ENCODE measurements at regions not wholly inside any gene's neighbourhood (a gene's known extent, or its start where the extent isn't known, plus 50 kb on each side); places are given as distances from the start of the nearest gene placed in this dataset.
"Not testable (repeated sequence)": the region's sequence is repeated elsewhere in the genome, so short reads cannot be mapped to it uniquely, and the experiment has no call there.

DNA sequence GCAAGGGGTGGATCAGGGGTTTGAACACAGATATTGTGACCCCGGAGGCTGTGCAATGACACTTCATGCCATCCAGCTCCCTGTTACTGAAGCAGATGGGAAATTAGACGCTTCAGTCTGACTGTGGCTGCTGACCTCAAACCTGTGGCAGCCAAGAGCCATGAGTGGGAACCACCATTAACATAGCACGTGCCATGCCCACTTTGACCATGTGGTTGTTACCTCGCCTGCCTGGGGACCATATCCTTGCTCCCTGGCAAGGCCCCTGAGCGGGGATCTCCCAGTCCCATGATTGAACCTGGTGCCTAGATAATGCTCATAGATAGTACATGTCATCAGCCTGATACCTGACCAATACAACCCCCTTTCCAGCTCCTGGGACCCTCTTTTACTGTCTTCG, 68.9 kb downstream of the CYP26B1 start:
- DNase-seq: no peak

DNA sequence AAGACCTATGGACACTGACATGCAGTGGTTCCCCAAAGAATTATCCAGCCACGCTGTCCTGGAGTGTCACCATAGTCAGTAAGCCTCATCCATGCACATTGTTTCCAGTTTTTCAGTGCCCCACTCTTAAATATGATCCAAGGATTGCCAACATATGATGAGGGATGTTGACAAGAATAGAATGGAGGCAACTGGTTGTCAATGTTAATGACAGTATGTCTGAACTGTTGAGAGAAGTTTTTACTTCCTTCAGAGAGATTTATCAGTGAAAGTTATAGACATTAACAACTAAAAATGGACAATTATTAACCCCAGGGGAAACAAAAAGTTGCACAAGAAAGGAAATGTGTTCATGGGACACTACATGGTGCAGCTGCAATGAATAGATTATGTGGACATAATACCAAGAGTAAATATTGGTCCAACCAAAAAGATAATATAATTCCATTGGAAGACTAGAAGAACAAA, 69.9 kb downstream of the CYP26B1 start:
- DNase-seq: no peak

DNA sequence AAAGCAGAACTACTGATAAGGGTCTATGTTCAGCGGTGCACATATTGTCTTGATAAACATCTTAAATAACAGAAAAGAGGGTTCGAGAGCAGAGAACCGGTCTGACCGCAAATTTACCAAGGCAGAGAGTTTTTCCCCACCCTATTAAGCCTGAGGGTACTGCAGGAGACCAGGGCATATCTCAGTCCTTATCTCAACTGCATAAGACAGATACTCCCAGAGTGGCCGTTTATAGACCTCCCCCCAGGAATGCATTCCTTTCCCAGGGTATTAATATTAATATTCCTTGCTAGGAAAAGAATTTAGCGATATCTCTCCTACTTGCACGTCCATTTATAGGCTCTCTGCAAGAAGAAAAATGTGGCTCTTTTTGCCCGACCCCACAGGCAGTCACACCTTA, 74.3 kb downstream of the CYP26B1 start:
- not testable (repeated sequence) for DNase-seq

DNA sequence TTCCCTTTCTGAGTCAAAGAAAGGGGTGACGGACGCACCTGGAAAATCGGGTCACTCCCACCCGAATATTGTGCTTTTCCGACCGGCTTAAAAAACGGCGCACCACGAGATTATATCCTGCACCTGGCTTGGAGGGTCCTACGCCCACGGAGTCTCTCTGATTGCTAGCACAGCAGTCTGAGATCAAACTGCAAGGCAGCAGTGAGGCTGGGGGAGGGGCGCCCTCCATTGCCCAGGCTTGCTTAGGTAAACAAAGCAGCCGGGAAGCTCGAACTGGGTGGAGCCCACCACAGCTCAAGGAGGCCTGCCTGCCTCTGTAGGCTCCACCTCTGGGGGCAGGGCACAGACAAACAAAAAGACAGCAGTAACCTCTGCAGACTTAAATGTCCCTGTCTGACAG, 83.5 kb downstream of the CYP26B1 start:
- DNase-seq: not testable (repeated sequence)

DNA sequence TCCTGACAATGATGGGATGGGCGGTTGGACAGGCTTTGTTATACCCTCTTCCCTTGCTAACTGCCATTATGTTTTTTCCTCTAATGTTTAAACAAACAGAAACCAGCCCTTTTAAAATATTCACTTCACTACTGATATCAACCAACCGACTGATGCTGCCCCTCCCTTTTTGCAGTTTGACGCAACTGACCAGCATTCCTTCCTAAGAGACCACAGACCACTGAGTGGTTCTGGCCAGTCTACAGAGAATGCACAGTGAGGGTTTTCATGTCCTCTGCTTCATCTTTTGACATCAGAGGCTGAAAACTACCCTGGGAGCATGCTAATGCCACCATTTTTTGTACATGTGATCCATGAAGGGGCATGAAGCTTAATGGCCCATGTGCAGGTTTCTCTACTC, 85.3 kb downstream of the CYP26B1 start:
- DNase-seq: no peak

DNA sequence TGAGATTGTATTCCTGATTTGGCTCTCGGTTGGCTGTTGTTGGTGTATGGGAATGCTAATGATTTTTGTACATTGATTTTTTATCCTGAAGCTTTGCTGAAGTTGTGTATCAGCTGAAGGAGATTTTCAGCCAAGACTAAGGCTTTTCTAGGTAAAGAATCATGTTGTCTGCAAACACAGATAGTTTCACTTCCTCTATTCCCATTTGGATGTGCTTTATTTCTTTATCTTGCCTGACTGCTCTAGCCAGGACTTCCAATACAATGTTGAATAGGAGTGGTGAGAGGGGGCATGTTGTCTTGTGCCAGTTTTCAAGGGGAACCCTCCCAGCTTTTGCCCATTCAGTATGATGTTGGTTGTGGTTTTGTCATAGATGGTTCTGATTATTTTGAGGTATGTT, 90.4 kb downstream of the CYP26B1 start:
- DNase-seq: no peak

DNA sequence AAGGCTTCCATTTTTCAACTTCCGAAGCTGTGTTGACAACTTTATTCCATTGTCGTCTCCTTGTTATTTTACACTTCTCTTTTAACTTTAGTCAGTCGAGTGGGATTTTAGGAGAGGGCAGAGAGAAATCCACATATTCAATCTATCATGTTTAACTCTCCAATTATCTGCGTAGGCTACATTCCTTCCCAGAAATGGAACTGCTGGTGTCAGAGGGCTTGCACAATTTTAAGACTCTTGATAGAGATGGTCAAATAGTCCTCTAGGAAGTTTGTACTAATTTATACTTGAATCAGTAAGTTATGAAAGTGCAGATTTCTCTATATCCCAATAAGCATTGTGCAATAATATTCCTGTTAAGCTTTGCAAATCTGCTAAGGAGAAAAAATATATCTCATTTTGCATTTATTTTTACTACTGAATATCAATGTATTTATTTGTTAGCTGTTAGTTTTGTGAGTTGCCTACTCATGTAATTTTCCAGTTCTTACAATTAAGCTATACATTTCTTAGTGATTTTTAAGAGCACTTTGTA, 95.6 kb downstream of the CYP26B1 start:
- DNase-seq: no peak

DNA sequence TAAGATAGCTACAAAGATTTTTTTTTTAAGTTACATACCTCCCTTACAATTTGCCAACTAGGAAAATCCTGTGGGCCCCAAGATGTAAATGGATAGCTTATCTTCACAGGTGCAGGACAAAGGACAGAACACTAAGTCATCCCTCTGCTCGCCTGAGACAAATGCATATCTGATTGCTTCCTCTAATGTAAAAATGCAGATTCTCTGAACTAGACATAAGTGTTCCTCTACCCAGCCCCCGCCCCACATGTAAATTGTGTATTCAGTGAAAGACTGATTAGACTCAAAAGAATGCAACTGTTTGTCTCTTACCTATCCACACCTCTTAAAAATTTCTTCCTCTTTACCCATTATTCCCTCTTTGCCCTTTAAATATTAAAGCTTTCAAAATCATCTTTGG, 96.5 kb downstream of the CYP26B1 start:
- DNase-seq: no peak

DNA sequence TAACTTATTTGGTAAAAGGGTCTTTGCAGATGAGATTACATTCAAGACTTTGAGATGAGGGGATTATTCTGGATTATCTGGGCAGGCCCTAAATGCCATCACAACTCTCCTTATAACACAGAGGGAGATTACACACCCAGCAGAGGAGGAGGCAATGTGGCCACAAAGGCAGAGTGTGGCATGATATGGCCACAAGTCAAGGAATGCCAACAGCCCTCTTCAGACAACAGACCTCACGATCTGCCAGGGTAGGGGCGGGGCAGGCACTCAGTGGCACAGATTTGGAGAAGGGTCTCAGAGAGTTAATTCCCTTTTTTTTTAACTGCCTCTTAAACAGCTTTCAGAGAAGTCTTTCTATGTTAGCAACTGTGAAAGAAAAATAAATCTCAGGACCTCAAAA, 96.9 kb downstream of the CYP26B1 start:
- DNase-seq: no peak

DNA sequence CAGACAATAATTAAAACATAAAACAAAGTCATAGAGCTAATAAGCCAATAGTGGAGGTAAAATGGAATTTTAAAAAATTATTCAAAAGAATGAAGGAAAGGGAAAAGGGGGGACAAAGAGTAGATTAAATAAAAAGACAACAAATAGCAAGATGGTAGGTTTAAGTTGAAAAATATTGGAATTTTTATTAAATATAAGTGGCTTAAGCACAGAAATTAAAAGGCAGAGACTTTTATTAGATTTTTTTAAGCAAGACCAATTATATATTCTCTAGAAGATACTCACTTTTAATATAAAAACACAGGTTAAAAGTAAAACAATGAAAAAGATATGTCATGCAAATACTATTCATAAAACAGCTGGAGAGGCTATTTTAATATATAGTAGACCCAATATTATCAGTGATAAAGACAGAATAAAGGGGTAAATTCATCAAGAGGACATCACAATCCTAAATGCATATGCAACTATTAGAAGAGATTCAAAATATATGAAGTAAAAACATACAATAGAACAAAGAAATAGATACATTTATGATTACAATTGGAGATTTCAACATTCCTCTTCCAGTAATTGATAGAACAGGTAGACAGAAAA, 98.7 kb downstream of the CYP26B1 start:
- no peak for DNase-seq

DNA sequence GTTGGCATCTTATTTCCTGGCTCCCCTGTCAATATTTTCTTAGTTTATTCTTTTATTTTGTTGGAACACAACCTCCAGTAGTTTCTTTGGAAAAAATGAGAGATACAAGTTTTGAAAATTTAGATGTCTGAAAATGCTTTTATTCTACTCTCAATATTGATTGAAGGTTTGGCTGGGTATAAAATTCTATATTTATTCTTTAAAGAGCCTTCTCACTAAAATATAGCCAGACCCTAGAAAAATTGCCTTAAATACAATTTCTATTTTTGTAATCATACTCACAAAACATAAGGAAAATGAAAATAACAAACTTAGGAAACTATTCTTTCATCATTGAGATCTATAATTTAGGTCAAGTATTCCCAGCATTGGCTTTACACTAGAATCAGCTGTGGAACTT, 103.7 kb downstream of the CYP26B1 start:
- DNase-seq: no peak

DNA sequence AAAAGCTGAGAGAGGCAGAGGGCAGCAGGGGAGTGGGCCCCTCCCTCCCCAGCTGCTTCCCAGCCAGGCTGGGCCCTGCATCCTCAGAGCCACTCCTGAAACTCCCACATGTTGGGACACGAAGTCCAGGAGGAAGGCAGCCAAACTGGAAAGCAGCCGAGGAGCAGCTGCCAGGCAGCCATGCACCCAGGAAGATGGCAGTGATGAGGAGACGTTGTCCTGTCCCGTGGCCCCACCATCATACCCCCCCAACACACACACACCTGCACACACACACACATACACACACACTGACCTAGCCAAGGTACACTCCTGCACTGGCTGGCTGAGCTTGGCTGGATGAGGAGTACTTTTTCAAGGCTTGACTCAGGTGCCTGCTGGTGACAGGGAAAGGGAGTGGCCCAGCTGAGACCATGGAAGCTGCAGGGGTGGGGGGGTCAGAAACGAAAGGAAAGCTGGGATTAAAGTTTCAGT, 106.0 kb downstream of the CYP26B1 start:
- DNase-seq: no peak

DNA sequence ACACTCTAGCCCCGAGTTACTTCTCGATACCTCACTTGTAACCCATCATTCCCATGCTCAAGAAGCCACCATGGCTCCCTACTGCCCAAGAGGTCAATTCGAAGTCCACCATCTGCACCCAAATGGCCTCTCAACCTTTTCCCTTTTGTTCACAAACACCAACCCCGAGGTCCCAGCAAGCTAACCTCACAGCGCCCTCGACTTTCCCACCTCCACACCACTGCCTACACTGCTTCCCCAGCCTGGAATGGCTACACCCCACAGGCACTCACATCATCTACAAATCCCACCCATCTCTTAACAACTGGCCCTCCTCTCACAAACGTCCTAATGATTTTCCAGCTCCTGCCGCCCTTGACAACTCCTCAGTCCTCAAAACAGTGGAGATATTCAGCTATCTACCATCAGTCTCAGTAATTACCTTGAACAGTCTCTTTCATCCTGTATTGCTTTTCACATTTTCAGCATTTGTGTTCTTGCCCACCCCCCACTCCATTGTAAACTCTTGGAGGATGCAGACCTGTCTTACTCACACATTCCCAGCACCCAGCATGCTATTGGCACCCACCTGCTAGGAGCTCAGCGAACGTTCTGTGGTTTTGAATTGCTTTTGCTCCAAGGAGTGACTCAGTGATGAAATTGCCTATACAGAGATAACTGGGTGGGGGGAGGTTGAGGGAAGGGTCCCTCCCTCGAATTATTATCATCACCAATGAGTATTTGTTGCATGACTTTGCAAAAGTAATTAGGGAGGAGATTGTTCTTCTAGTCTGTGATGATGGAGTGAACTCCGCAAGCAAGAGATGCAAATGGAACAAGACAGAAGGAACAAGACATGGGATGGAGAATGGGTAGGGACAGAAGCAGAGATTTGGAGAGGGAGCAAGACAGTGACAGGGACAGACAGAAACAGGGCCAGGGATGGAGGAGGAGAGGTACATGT, 106.8 kb downstream of the CYP26B1 start:
- no peak for DNase-seq

DNA sequence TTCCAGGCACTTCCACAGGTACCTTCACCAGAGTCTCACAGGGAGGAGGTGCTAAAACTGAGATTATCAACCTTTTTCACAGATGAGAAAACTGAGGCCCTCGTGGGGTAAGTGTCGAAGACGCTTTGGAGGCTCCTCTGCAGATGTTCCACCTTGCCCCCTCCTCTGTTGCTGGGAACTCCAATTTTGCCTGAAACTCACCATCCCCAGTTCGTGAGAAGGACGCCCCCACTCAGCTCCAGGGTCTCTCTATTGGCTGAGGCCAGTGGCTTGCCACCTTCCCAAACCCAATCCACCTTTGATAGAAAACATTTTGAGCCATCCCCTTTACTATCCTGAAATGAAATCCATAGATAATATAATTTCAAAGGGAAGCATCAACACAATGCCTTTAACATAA, 109.1 kb downstream of the CYP26B1 start:
- no peak for DNase-seq

DNA sequence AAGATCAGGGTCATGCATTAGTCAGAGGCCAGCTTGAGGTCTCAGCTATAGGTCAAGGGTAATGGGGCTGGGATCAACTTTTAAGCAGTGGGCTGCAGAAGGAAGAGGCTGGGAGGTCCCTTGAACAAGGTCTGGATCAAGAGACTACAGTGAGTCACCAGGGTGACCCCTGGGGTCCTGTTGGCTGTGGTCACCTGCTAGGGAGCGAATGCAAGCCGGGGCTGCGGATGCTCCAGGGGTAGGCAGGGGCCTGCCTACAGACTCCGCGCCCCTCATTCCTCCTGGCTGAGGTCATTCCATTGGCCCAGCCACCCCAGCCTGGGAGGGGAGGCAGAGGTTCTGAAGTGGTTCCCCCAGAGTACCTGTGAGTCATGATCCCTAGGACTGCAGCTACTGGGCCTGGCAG, 110.4 kb downstream of the CYP26B1 start:
- DNase-seq: no peak

DNA sequence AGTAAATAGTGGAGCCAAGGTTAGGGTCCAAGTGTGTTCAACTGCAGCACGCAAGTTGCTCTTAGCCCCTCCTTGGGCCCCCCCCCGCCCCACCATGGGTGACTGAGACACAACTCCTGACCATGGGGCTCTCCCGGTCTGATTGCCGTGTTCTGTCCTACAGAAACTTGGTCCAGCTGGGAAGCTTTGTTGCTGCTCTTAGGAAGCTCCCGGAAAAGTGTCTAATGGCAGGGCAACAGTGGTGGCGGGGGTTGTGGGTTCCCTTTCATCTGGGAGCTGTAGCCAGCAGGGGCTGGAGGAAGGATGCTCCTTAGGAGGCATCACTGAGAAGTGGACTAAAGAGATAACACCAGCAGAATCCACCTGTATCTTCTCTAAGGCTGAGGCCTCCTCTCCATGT, 111.1 kb downstream of the CYP26B1 start:
- no peak for DNase-seq

DNA sequence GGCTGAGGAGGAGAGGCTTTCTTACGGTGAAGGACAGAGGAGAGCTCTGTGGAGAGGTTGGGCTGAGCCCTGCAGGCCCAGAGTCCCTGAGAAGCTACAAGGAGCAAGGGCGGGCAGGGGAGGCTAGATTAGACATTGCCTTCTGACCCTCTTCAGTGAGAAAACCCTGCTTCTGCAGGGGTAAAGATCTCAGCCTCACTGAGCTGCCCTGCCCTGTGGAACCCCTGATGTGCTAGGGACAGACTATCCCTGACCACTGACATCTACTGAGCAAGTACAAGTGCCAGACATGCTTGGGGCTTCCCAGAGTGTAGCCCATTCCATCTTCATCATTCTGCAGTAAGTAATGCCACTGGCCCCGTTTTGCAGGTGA, 111.5 kb downstream of the CYP26B1 start:
- no peak for DNase-seq

DNA sequence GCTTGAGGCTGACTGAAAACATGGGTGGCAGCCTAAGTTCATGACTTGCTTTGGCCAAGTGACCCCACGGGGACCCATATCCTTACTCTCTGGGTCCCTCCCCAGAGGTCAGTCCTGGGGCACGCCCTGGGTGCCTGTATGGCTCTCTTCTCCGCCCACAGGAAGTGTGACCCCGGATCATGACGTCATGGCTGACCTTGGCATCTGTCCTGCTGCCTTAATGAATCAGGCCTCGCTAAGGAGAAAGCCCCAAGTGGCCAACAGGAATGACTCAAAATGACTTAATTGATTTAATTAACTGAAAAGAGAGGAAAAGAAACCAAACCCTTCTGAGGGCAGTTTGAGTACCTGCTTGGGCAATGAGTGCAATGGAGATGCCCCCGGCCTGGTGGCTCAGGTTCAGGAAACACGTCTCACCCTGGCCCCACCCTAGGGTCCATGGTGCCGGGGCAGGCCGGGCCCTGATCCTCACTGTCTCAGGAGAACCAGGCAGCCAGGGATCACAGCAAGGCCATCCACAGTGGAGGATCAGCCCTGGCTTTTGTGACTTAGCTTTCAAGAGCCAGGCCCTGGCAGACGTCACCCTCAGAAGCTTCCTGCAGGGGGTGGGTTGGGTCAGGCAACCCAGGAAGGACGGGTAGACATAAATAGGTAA, 112.0 kb downstream of the CYP26B1 start:
- DNase-seq: no peak

DNA sequence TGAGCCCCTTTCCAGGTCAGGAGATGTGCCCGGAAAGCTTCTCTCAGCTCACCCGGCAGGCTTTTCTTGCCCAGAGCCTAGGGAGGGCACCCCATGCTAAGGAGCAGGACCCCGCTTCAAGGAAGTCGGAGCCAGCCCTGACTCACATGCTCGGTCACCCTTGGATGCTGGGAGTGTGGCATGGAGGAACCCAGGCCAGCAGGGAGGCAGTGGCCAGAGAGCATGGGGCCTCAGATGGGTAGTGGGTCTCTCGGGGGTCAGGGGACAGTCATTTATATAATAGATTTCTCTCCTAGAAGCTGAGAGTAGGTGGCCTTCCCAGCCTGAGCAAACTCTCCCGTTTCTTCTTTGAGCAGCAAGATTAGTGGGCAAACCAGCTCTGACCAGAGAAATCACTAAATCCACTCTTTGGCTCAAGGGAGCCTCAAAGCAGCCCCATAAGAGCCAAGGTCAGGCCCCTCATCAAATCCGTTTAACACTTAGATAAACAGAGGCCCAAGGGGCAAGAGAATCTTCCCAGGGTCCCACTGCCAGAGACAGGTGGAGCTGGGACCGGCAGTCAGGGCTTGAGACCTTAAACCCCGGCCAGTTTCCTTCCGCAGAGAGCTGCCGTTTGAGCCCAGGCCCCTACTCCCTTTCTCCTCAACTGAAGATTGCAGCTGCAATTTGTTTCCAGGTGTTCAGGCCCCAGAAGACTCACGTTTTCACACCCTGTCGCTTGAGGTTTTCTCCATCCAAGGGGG, 113.1 kb downstream of the CYP26B1 start:
- no peak for DNase-seq

DNA sequence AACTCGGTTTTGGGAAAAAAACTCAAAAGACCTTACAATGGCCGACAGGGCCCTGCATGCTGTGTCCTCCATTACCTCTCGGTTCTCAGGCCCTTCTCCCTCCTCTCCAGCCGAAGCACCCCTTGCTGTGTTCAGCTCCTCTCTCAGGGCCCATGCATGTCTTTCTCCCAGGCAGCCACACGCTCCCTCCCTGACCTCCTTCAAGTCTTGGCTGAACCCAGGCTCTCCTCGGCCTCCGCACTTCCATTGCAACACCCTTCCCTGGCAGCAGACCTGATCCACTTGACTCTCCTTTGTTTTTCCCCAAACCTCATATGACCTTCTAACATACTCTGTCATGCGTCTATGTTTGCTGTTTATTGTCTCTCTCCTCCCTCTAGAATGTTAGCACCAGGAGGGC, 114.0 kb downstream of the CYP26B1 start:
- DNase-seq: no peak

DNA sequence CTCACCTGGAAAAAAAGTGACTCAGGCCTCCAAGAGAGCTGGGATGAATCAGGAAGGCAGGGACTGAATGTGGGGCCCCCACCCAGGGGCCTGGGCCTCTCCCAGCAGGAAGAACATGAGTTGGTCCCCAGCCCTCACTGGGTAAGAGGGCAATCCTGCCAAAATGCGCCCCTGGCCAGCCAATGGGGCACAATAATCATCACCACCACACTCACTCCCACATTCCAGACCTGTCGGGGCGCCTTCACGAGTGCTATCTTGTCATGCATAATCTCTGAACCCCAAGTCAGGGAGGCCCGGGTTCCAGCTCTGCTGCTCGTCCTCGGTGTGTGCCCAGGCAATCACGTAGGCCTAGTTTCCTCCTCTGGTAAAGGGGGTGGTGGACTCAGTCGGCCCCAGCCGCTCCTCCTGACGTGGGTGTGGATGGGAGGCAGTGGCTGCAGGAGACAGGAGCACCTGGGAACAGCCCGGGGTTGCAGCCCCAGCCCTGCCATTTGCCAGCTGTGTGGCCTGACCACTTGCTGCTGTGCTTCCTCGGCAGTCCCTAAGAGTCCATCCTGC, 115.1 kb downstream of the CYP26B1 start:
- no peak for DNase-seq

DNA sequence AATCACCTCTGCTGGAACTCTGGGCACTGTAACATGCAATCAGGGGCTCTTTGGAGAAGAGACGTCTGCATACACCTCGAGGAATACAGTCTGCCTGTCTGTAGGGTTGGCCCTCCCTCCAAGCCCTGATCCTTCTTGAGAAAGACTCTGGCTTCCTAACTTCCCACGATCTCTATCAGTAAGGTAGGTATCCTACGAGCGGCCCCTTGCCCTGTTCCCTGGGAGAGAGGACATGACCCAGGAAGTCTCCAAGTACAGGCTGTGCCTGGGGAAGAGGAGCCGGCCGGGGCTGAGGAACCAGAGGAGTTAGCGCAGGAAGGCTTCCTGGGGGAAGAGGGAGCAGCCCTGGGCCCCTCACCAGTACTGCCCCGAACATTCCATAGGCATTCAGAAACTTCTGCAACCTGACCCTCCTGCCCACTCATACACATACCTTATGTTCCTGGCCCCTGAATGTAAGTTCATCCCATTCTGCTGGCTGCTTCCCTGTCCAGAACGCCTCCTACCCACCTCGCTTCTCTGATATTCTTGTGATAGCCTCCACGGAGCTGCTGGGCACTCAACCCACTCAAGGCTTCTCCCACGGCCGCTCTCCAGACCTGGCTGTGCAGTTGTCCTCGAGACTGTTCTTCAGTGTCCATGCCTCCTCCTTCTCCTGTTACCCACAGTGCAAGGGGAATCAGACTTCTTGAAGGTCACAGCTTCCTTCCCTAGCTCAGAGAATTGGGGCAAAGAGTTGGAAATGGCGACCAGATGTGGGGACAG, 116.1 kb downstream of the CYP26B1 start:
- no peak for DNase-seq

Data from inflammatory macrophage treated with lipopolysaccharide for 4 hours (primary cell).